ENCODE measurements at regions not wholly inside any gene's neighbourhood (a gene's known extent, or its start where the extent isn't known, plus 50 kb on each side); places are given as distances from the start of the nearest gene placed in this dataset.

GRCh38 chr3:161555320-161555719 is 58.7 kb downstream of the OTOL1 start:
- no peak for TF ChIP-seq CTCF (IDR thresholded peaks at IDR 0.05; ENCODE audit: control insufficient read depth, extremely low read depth, insufficient read depth)
- DNase-seq (ENCODE audit: low read depth), result no peak
- no peak overlapping the region for H3K4me3 ChIP-seq (ENCODE audit: low read depth, low read length)

DNA sequence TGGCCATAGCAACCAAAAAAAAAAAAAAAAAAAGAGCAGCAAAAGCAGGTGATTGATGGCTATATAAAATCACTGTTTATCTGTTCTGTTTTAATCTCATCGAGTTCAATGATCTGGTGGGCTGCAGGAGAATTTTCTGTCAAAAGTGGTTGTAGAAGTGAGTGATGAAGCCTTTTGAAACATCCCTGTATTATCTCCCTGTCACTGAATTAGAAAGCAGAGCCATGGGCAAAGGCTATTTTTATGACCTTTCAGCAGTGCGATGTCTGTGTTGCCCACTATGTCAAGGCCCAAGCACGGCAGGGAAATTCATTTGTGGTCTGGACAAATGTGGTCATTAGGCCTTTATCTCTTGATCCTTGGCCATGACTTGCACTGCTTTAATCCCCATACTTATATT is 59.9 kb downstream of the OTOL1 start:
- no peak overlapping the region for H3K4me3 ChIP-seq (ENCODE audit: low read depth, low read length)
- no peak for DNase-seq (ENCODE audit: low read depth)
- no peak for TF ChIP-seq CTCF (IDR thresholded peaks at IDR 0.05; ENCODE audit: control insufficient read depth, extremely low read depth, insufficient read depth)

DNA sequence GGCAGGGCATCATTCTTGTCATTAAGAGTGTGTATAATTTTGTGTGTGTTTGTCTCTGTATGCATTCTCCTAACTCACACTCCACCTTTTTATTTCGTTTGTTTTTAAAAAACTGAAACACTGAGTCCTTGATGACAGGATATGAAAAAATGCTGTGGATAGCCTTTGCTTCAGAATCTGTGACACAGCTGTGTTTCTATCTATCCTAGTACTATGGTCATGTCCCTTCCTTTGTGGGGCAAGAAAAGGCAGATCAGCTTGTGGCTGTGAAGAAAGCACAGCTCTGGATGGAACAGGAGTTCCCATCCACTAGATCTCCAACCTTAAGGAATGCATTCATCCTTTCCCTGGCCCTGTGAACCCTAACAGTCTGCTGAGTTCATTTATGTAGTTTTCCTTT is 60.3 kb downstream of the OTOL1 start:
- DNase-seq (ENCODE audit: low read depth), result no peak
- no peak for TF ChIP-seq CTCF (IDR thresholded peaks at IDR 0.05; ENCODE audit: control insufficient read depth, extremely low read depth, insufficient read depth)
- H3K4me3 ChIP-seq (ENCODE audit: low read depth, low read length), result no peak overlapping the region

- no peak overlapping the region for H3K4me3 ChIP-seq (ENCODE audit: low read depth, low read length)
- TF ChIP-seq CTCF (IDR thresholded peaks at IDR 0.05; ENCODE audit: control insufficient read depth, extremely low read depth, insufficient read depth), result no peak
- no peak for DNase-seq (ENCODE audit: low read depth)
Observed at GRCh38 chr3:161557445-161558150, 61.0 kb downstream of the OTOL1 start.

- H3K4me3 ChIP-seq (ENCODE audit: low read depth, low read length), result no peak overlapping the region
- no peak for TF ChIP-seq CTCF (IDR thresholded peaks at IDR 0.05; ENCODE audit: control insufficient read depth, extremely low read depth, insufficient read depth)
- no peak for DNase-seq (ENCODE audit: low read depth)
Observed at GRCh38 chr3:161558236-161558635, 61.6 kb downstream of the OTOL1 start.

- peak; percentile 74 for TF ChIP-seq CTCF (IDR thresholded peaks at IDR 0.05; ENCODE audit: control insufficient read depth, extremely low read depth, insufficient read depth)
- no peak for DNase-seq (ENCODE audit: low read depth)
- no peak overlapping the region for H3K4me3 ChIP-seq (ENCODE audit: low read depth, low read length)
Observed at GRCh38 chr3:161559177-161559998, 62.8 kb downstream of the OTOL1 start.

Data from LNCaP clone FGC (cell line).